ENCODE measurements at regions not wholly inside any gene's neighbourhood (a gene's known extent, or its start where the extent isn't known, plus 50 kb on each side); places are given as distances from the start of the nearest gene placed in this dataset.

DNA sequence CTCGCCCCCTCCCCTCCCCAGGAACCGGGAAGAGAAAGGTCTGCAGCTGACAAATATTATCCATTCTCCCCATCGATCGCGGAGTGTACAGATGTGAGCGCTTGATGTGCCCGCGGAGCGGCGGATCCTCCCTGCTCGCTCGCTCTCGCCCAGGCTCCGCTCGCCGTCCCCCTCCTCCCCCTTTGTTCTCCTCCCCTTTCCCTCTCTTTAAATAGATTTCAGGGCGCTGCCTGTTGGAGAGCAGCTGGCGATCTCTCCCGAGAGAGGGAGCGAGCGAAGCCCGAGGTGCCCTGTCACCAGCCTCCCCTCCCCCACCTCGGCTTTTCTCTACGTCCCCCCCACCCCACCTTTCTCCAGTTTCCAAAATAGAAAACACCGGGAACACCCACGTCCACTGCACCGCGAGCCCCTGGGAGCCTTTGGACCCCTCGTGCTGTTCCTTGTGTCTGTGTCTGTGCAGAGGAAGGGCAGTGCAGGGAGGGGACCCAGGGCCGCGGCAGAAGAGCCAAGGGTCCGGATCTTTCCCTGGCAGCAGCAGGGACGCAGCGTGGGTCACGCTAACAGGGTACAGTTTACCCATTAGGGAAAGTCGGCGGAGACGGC lies 56.6 kb upstream of the BCOR start:
- peaks cover 10% of the 10 kb centered on the region for H3K9me3 Mint-ChIP-seq

DNA sequence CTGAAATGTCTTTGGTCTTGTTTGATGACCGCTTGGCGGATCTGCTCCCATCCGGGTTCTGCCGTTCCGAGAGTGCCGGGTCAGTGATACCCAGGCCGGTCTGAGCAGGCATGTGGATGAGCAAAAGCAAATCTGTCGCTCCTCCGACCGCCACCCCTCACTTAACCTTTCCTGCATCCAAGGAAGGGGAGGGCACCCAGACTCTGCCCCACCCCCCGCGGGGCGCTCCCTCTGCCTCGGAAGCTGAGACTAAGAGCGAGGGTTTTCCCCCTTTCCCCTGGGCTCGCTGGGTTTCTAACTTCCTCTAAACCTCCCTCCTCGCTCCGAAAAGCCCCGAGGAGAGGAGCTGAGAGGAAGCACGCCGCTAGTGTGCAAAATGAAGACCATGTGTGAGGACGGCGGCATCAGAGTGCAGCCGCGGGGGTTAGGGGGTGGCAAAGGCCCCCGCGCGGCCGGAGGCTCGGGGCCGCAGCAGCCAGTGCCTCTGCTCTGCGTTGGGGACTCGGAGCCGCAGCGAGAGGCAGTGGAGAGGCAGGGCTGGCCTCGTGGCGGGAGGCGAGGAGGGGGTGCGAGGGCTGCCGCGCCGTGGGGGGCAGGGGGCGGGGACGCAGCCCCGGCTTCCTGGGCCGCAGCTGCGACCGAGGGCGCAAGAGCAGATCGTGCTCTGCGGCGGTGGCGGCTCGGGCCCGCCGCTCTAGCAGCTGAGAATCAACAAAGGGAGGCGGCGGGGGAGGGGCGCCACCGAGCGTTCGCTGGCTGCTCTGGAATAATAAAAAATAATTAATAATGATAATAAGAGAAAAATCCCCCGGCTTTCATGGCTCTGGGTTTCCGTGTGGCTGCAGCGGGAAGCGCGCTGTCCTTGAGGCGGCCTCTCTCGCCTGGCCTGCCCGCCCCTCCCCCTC lies 55.8 kb upstream of the BCOR start:
- Histone ChIP-seq H3K27ac (ENCODE audit: low read depth, low read length) (peak overlapping the region; percentile 79), H3K36me3 (ENCODE audit: control insufficient read depth, insufficient read depth, low read length) (no peaks in the 10 kb centered on the region), H3K27me3 (ENCODE audit: control insufficient read depth, insufficient read depth, low read length, poor library complexity, severe bottlenecking) (peaks cover 52% of the 10 kb centered on the region), H3K4me3 (ENCODE audit: low read length) (peak overlapping the region; percentile 69), H3K4me1 (ENCODE audit: control insufficient read depth, insufficient read depth, low read length) (no peaks in the 10 kb centered on the region), H3K9ac (ENCODE audit: extremely low read depth, low read length, poor library complexity, severe bottlenecking) (no peak overlapping the region), H3K9me3 (ENCODE audit: control insufficient read depth, low read length) (no peaks in the 10 kb centered on the region)
- Mint-ChIP-seq H3K27me3 (ENCODE audit: insufficient read depth) (peaks cover 67% of the 10 kb centered on the region), H3K36me3 (ENCODE audit: low read depth) (no peaks in the 10 kb centered on the region), H3K27ac (no peak overlapping the region), H3K4me1 (peaks cover 29% of the 10 kb centered on the region), H3K4me3 (peak overlapping the region; percentile 66), H3K9me3 (peaks cover 12% of the 10 kb centered on the region)
- peak; percentile 83 for DNase-seq
- 0% methylated on average over 1 to 44 of the region's 70 CpGs for WGBS, 2 experiments (ENCODE audit: insufficient coverage in 1 of 2, insufficient read length in 1 of 2)
- TF ChIP-seq, protein P1, sequence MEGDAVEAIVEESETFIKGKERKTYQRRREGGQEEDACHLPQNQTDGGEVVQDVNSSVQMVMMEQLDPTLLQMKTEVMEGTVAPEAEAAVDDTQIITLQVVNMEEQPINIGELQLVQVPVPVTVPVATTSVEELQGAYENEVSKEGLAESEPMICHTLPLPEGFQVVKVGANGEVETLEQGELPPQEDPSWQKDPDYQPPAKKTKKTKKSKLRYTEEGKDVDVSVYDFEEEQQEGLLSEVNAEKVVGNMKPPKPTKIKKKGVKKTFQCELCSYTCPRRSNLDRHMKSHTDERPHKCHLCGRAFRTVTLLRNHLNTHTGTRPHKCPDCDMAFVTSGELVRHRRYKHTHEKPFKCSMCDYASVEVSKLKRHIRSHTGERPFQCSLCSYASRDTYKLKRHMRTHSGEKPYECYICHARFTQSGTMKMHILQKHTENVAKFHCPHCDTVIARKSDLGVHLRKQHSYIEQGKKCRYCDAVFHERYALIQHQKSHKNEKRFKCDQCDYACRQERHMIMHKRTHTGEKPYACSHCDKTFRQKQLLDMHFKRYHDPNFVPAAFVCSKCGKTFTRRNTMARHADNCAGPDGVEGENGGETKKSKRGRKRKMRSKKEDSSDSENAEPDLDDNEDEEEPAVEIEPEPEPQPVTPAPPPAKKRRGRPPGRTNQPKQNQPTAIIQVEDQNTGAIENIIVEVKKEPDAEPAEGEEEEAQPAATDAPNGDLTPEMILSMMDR (conservative IDR thresholded peaks at IDR 0.05), result peak; percentile 37

More for the DNA sequence above, 56.6 kb upstream of the BCOR start:
- peak overlapping the region; percentile 66 for H3K4me3 Mint-ChIP-seq
- peak overlapping the region; percentile 89 for H3K27ac Mint-ChIP-seq
- Histone ChIP-seq H3K4me1 (ENCODE audit: control insufficient read depth, insufficient read depth, low read length) (no peaks in the 10 kb centered on the region), H3K9me3 (ENCODE audit: control insufficient read depth, low read length) (no peaks in the 10 kb centered on the region), H3K27me3 (ENCODE audit: control insufficient read depth, insufficient read depth, low read length, poor library complexity, severe bottlenecking) (peaks cover 45% of the 10 kb centered on the region), H3K36me3 (ENCODE audit: control insufficient read depth, insufficient read depth, low read length) (no peaks in the 10 kb centered on the region), H3K27ac (ENCODE audit: low read depth, low read length) (peak overlapping the region; percentile 90), H3K9ac (ENCODE audit: extremely low read depth, low read length, poor library complexity, severe bottlenecking) (no peak overlapping the region), H3K4me3 (ENCODE audit: low read length) (peak overlapping the region; percentile 56)
- peak; percentile 85 for DNase-seq
- H3K27me3 Mint-ChIP-seq (ENCODE audit: insufficient read depth), result peaks cover 65% of the 10 kb centered on the region
- peaks cover 23% of the 10 kb centered on the region for H3K4me1 Mint-ChIP-seq
- TF ChIP-seq, protein P1 (conservative IDR thresholded peaks at IDR 0.05), result no peak
- no peaks in the 10 kb centered on the region for H3K36me3 Mint-ChIP-seq (ENCODE audit: low read depth)
- 0% methylated on average over 4 to 34 of the region's 38 CpGs for WGBS, 2 experiments (ENCODE audit: insufficient coverage in 1 of 2, insufficient read length in 1 of 2)

- no peaks in the 10 kb centered on the region for H3K36me3 Mint-ChIP-seq (ENCODE audit: low read depth)
- 0 to 1% methylated on average over 1 to 47 of the region's 47 CpGs for WGBS, 2 experiments (ENCODE audit: insufficient coverage in 1 of 2, insufficient read length in 1 of 2)
- peak; percentile 79 for DNase-seq
- H3K9ac ChIP-seq (ENCODE audit: extremely low read depth, low read length, poor library complexity, severe bottlenecking), result no peak overlapping the region
- TF ChIP-seq, protein P1 (conservative IDR thresholded peaks at IDR 0.05), result no peak
- no peaks in the 10 kb centered on the region for H3K4me1 ChIP-seq (ENCODE audit: control insufficient read depth, insufficient read depth, low read length)
- H3K27ac ChIP-seq (ENCODE audit: low read depth, low read length), result peak overlapping the region; percentile 79
- no peaks in the 10 kb centered on the region for H3K36me3 ChIP-seq (ENCODE audit: control insufficient read depth, insufficient read depth, low read length)
- H3K27me3 ChIP-seq (ENCODE audit: control insufficient read depth, insufficient read depth, low read length, poor library complexity, severe bottlenecking), result peaks cover 57% of the 10 kb centered on the region
- peaks cover 73% of the 10 kb centered on the region for H3K27me3 Mint-ChIP-seq (ENCODE audit: insufficient read depth)
- H3K4me1 Mint-ChIP-seq, result peaks cover 31% of the 10 kb centered on the region
- peaks cover 12% of the 10 kb centered on the region for H3K9me3 Mint-ChIP-seq
- H3K9me3 ChIP-seq (ENCODE audit: control insufficient read depth, low read length), result no peaks in the 10 kb centered on the region
- H3K4me3 Mint-ChIP-seq, result peak overlapping the region; percentile 66
- H3K4me3 ChIP-seq (ENCODE audit: low read length), result peak overlapping the region; percentile 69
- no peak overlapping the region for H3K27ac Mint-ChIP-seq
These were observed 55.1 kb upstream of the BCOR start for GRCh38 chrX:40152741-40153344.

Data from endodermal cell (in vitro differentiated cells).